AG09309 (cell line): ENCODE measurements at regions not wholly inside any gene's neighbourhood (a gene's known extent, or its start where the extent isn't known, plus 50 kb on each side); places are given as distances from the start of the nearest gene placed in this dataset.

Source experiments
- DNase-seq: peaks from one replicate; pipeline ENCODE4 v3.0.0-alpha.2; 2010; ENCODE audit warnings: low read depth
- H3K4me3 ChIP-seq: 2 replicates; pipeline ENCODE4 v1.5.1; 2011; ENCODE audit warnings: mild to moderate bottlenecking, low read depth, low read length, moderate library complexity; ENCODE audit not compliant: control insufficient read depth
- TF ChIP-seq, protein P1 (sequence below): IDR thresholded peaks from 2 replicates; pipeline ENCODE4 v1.5.1; 2011; ENCODE audit warnings: mild to moderate bottlenecking, low read depth, low read length, inconsistent platforms; ENCODE audit not compliant: insufficient read depth, control insufficient read depth; ENCODE audit errors: missing control alignments

GRCh38 chrX:44733931-44734330 is 109.9 kb upstream of the DUSP21 start:
- TF ChIP-seq, protein P1, sequence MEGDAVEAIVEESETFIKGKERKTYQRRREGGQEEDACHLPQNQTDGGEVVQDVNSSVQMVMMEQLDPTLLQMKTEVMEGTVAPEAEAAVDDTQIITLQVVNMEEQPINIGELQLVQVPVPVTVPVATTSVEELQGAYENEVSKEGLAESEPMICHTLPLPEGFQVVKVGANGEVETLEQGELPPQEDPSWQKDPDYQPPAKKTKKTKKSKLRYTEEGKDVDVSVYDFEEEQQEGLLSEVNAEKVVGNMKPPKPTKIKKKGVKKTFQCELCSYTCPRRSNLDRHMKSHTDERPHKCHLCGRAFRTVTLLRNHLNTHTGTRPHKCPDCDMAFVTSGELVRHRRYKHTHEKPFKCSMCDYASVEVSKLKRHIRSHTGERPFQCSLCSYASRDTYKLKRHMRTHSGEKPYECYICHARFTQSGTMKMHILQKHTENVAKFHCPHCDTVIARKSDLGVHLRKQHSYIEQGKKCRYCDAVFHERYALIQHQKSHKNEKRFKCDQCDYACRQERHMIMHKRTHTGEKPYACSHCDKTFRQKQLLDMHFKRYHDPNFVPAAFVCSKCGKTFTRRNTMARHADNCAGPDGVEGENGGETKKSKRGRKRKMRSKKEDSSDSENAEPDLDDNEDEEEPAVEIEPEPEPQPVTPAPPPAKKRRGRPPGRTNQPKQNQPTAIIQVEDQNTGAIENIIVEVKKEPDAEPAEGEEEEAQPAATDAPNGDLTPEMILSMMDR, result no peak
- H3K4me3 ChIP-seq, result no peak overlapping the region
- DNase-seq, result no peak

GRCh38 chrX:44731160-44731559 is 112.7 kb upstream of the DUSP21 start:
- TF ChIP-seq, protein P1, result no peak
- no peak overlapping the region for H3K4me3 ChIP-seq
- DNase-seq, result no peak

DNA sequence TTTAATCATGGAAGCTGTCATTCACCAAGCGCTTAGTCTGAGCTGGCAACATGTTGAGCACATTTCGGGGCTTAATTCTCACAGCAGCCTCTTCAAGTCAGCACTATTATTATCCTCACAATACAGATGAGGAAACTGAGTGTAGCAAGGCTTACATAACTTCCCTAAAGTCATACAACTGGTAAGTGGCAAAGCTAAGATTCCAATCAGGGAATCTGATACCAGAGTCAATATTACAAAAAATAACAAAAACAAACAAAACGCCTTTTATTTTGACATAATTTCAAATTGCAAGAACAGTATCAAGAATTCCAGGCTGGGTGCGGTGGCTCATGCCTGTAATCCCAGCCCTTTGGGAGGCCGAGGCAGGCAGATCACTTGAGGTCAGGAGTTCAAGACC is 120.4 kb upstream of the DUSP21 start:
- TF ChIP-seq, protein P1, result no peak
- H3K4me3 ChIP-seq, result no peak overlapping the region
- no peak for DNase-seq

DNA sequence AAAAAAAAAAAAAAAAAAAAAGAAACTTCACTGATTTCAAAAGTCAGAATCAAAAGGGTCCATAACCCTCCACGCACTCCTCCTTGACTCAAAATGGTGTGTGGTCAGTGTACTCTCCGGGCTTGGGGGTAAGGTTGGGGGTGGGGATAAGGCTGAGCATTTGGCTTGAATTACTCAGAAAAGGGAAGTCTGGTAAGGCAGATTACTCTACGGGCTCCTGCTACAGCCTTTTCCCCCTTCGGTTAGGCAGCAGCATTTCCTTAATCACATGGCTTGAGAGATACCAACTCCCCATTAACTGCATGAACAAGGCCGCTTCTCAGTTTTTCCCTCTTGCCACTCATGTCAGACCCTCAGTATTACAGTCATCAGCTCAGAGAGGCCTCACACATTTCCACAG is 135.4 kb upstream of the DUSP21 start:
- TF ChIP-seq, protein P1, result no peak
- no peak overlapping the region for H3K4me3 ChIP-seq
- DNase-seq, result no peak

DNA sequence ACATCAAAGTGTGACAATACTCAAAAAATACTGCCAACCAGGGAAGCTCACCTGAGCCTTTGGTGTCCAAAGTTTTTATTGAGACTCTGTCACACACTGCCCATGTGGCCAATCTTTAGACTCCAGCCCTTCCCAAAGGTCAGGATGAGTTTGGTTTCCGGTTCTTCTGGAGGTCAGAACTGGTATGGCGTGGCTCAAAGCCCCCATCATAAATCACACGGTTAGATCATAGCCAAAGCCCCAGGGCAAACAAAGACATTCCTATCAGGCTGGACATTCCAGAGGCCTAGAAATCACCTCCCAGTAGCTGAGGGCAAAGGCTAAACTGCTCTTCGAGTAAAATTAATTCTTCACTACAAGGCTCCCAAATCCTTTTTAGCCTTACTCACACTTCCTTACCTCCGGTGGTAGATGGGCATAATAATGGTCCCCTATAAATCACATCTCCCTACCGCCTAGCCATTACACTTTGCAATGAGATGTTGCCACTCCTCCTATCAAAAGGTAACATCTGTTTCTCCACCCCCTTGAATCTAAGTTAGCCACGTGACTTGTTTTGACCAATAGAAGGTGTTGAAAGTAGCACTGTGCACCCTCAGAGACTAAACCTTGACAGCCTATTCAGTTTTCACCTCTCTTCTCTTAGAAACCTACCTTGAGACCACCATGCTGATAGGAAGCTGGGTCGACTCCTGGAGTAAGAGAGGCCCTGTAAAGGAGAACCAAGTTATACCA is 137.8 kb upstream of the DUSP21 start:
- no peak for DNase-seq
- TF ChIP-seq, protein P1, result no peak
- no peak overlapping the region for H3K4me3 ChIP-seq

DNA sequence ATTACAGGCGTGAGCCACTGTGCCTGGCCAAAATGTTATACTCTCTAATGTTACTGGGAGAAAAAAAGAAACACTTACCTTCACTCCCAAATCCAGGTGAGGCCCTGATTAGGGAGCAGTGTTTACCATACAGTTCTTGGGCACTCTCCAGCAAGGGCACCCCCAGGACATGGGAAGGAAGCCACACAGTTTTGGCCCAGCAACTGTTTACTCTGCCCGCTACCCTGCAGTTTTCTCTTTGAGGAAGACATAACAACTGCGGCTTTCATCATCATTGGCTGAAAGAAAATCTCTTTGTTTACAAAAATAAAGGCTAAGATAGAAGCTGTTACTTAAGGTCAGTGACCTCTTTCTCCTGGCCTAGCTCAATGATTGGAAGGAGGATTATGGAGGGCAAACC is 145.5 kb upstream of the DUSP21 start:
- TF ChIP-seq, protein P1, result no peak
- no peak for DNase-seq
- no peak overlapping the region for H3K4me3 ChIP-seq
